ENCODE measurements at regions not wholly inside any gene's neighbourhood (a gene's known extent, or its start where the extent isn't known, plus 50 kb on each side); places are given as distances from the start of the nearest gene placed in this dataset.

DNA sequence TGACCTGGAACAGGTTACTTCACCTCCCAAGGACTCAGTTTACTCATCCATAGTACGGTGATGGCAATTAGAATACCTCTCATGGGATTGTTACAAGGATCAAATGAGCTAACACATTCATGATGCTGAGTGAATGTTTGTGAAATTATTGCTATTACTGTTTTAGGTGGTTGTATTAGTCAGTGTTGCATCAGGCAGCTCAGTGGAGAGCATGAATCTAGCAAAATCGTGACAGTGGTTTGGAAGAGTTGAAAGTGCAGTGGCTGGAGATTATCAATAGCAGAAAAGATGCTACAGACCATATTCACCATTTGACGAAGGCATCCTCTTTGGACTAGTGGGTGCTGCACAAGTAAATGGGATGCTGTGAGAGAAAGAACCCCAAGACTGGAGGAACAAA, 50.4 kb upstream of the CTNNBL1 start:
- TF ChIP-seq EGR1 (IDR thresholded peaks at IDR 0.05; ENCODE audit: low read depth) (no peak), SP1 (IDR thresholded peaks at IDR 0.05; ENCODE audit: low read depth) (no peak), RAD21 (IDR thresholded peaks at IDR 0.05; ENCODE audit: low read depth) (no peak)
- TF ChIP-seq, protein P1, sequence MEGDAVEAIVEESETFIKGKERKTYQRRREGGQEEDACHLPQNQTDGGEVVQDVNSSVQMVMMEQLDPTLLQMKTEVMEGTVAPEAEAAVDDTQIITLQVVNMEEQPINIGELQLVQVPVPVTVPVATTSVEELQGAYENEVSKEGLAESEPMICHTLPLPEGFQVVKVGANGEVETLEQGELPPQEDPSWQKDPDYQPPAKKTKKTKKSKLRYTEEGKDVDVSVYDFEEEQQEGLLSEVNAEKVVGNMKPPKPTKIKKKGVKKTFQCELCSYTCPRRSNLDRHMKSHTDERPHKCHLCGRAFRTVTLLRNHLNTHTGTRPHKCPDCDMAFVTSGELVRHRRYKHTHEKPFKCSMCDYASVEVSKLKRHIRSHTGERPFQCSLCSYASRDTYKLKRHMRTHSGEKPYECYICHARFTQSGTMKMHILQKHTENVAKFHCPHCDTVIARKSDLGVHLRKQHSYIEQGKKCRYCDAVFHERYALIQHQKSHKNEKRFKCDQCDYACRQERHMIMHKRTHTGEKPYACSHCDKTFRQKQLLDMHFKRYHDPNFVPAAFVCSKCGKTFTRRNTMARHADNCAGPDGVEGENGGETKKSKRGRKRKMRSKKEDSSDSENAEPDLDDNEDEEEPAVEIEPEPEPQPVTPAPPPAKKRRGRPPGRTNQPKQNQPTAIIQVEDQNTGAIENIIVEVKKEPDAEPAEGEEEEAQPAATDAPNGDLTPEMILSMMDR (IDR thresholded peaks at IDR 0.05 in 2 of 3, conservative IDR thresholded peaks at IDR 0.05 in 1 of 3; ENCODE audit: borderline replicate concordance in 1 of 3, insufficient read depth in 1 of 3, low read depth in 2 of 3, low read length in 2 of 3), result no peak
- Histone ChIP-seq H3K9me2 (ENCODE audit: insufficient read depth) (no peaks in the 10 kb centered on the region), H3K4me2 (ENCODE audit: low read length) (no peak overlapping the region), H3K27ac (ENCODE audit: low read depth, low read length) (no peak overlapping the region), H4K20me1 (ENCODE audit: insufficient read depth) (no peaks in the 10 kb centered on the region), H3K79me2 (ENCODE audit: insufficient read depth, low read length) (no peaks in the 10 kb centered on the region), H3K4me1 (ENCODE audit: control insufficient read depth in 1 of 2, insufficient read depth in 2 of 2, low read length in 2 of 2) (no peaks in the 10 kb centered on the region), H2AFZ (ENCODE audit: low read depth, low read length, poor library complexity, severe bottlenecking) (no peak overlapping the region), H3K9ac (ENCODE audit: low read length) (no peak overlapping the region), H3K27me3 (ENCODE audit: insufficient read depth, low read length) (peaks cover 80% of the 10 kb centered on the region), H3K9me3 (ENCODE audit: control insufficient read depth in 1 of 2, insufficient read depth in 1 of 2, low read depth in 1 of 2, low read length in 2 of 2) (no peaks in the 10 kb centered on the region), H3K36me3 (ENCODE audit: control insufficient read depth in 1 of 2, insufficient read depth in 2 of 2, low read length in 2 of 2) (no peaks in the 10 kb centered on the region), H3K4me3 (replicated peaks in 1 of 2; ENCODE audit: low read depth in 1 of 2, low read length in 2 of 2) (no peak overlapping the region)
- RAD21 ChIA-PET (ENCODE audit: low non-redundant PET in 1 of 2, low total read pairs in 2 of 2, uncharacterized antibody in 2 of 2, unreplicated experiment in 2 of 2), result no interaction called here
- BruUV-seq (replicated peaks), result no TSS peak
- no peak for ATAC-seq
- intact Hi-C loops (cut with micrococcal nuclease), result no loop called here
- no peak for DNase-seq (ENCODE audit: low read depth, low spot score)
- POLR2A ChIA-PET, result no interaction called here
- CTCF ChIA-PET, result no interaction called here

DNA sequence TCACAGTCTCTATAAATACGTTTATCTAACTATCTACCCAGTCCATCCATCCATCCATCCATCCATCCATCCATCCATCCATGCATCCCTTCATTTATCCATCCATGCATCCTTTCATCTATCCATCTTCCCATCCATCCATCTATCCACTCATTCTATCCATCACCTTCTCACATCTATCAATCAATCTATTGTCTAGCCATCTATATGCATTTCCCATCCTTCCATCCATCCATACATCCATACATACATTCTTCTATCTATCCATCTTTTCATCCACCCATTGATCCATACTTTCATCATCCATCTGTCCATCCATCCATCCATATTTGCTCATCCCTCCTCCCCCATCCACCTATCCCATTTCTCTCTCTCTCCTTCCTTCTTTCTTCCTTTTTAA, 51.6 kb upstream of the CTNNBL1 start:
- no peak overlapping the region for H3K4me3 ChIP-seq (replicated peaks in 1 of 2; ENCODE audit: low read depth in 1 of 2, low read length in 2 of 2)
- no TSS peak for BruUV-seq (replicated peaks)
- RAD21 ChIA-PET (ENCODE audit: low non-redundant PET in 1 of 2, low total read pairs in 2 of 2, uncharacterized antibody in 2 of 2, unreplicated experiment in 2 of 2), result no interaction called here
- peaks cover 85% of the 10 kb centered on the region for H3K27me3 ChIP-seq (ENCODE audit: insufficient read depth, low read length)
- no peaks in the 10 kb centered on the region for H3K36me3 ChIP-seq (ENCODE audit: control insufficient read depth in 1 of 2, insufficient read depth in 2 of 2, low read length in 2 of 2)
- no peaks in the 10 kb centered on the region for H3K9me2 ChIP-seq (ENCODE audit: insufficient read depth)
- H3K27ac ChIP-seq (ENCODE audit: low read depth, low read length), result no peak overlapping the region
- CTCF ChIA-PET, result no interaction called here
- no peaks in the 10 kb centered on the region for H4K20me1 ChIP-seq (ENCODE audit: insufficient read depth)
- H3K4me2 ChIP-seq (ENCODE audit: low read length), result no peak overlapping the region
- ATAC-seq (no peak), DNase-seq (ENCODE audit: low read depth, low spot score) (no peak)
- no peak overlapping the region for H2AFZ ChIP-seq (ENCODE audit: low read depth, low read length, poor library complexity, severe bottlenecking)
- no peak overlapping the region for H3K9ac ChIP-seq (ENCODE audit: low read length)
- intact Hi-C loops (cut with micrococcal nuclease), result no loop called here
- H3K9me3 ChIP-seq (ENCODE audit: control insufficient read depth in 1 of 2, insufficient read depth in 1 of 2, low read depth in 1 of 2, low read length in 2 of 2), result no peaks in the 10 kb centered on the region
- H3K79me2 ChIP-seq (ENCODE audit: insufficient read depth, low read length), result no peaks in the 10 kb centered on the region
- H3K4me1 ChIP-seq (ENCODE audit: control insufficient read depth in 1 of 2, insufficient read depth in 2 of 2, low read length in 2 of 2), result no peaks in the 10 kb centered on the region
- POLR2A ChIA-PET, result no interaction called here
- TF ChIP-seq POLR2A (IDR thresholded peaks at IDR 0.05; ENCODE audit: borderline replicate concordance, extremely low read depth, insufficient read depth, insufficient read length), result no peak
- no peak for TF ChIP-seq ZNF274 (IDR thresholded peaks at IDR 0.05; ENCODE audit: low read depth, low read length)
- TF ChIP-seq, protein P1 (IDR thresholded peaks at IDR 0.05 in 2 of 3, conservative IDR thresholded peaks at IDR 0.05 in 1 of 3; ENCODE audit: borderline replicate concordance in 1 of 3, insufficient read depth in 1 of 3, low read depth in 2 of 3, low read length in 2 of 3), result no peak
- no peak for TF ChIP-seq TCF7L2 (IDR thresholded peaks at IDR 0.05; ENCODE audit: borderline replicate concordance, extremely low read depth, insufficient read depth, insufficient read length)
- no peak for TF ChIP-seq CEBPB (IDR thresholded peaks at IDR 0.05; ENCODE audit: low read depth)
- TF ChIP-seq, protein P2, sequence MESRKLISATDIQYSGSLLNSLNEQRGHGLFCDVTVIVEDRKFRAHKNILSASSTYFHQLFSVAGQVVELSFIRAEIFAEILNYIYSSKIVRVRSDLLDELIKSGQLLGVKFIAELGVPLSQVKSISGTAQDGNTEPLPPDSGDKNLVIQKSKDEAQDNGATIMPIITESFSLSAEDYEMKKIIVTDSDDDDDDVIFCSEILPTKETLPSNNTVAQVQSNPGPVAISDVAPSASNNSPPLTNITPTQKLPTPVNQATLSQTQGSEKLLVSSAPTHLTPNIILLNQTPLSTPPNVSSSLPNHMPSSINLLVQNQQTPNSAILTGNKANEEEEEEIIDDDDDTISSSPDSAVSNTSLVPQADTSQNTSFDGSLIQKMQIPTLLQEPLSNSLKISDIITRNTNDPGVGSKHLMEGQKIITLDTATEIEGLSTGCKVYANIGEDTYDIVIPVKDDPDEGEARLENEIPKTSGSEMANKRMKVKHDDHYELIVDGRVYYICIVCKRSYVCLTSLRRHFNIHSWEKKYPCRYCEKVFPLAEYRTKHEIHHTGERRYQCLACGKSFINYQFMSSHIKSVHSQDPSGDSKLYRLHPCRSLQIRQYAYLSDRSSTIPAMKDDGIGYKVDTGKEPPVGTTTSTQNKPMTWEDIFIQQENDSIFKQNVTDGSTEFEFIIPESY (IDR thresholded peaks at IDR 0.05; ENCODE audit: extremely low read depth, insufficient replicate concordance, low read length), result no peak
- TF ChIP-seq SRF (IDR thresholded peaks at IDR 0.05; ENCODE audit: low read depth), result no peak
- no peak for TF ChIP-seq FOSL1 (IDR thresholded peaks at IDR 0.05; ENCODE audit: low read depth)
- TF ChIP-seq POLR2AphosphoS5 (IDR thresholded peaks at IDR 0.05; ENCODE audit: low read depth, low read length), result no peak
- no peak for TF ChIP-seq EGR1 (IDR thresholded peaks at IDR 0.05; ENCODE audit: low read depth)
- TF ChIP-seq ELF1 (IDR thresholded peaks at IDR 0.05; ENCODE audit: borderline replicate concordance, low read depth), result no peak
- TF ChIP-seq SP1 (IDR thresholded peaks at IDR 0.05; ENCODE audit: low read depth), result no peak
- TF ChIP-seq YY1 (IDR thresholded peaks at IDR 0.05; ENCODE audit: extremely low read depth, insufficient replicate concordance, low read depth, low read length), result no peak
- TF ChIP-seq EZH2phosphoT487 (IDR thresholded peaks at IDR 0.05; ENCODE audit: borderline replicate concordance), result no peak

Data from HCT116 (cell line).